GM18907 (cell line): ENCODE measurements at regions not wholly inside any gene's neighbourhood (a gene's known extent, or its start where the extent isn't known, plus 50 kb on each side); places are given as distances from the start of the nearest gene placed in this dataset.

ENCODE experiments used
- ATAC-seq: cut with Tn5 transposase; IDR thresholded peaks from one replicate; pipeline ENCODE4 v1.9.1; 2021; ENCODE audit warnings: mild to moderate bottlenecking, moderate library complexity; ENCODE audit not compliant: unreplicated experiment

- no peak for ATAC-seq
These were observed 118.1 kb downstream of the ZNF621 start for GRCh38 chr3:40642812-40643211.

- ATAC-seq = no peak
These were observed 121.1 kb downstream of the ZNF621 start for GRCh38 chr3:40645883-40646282.

- no peak for ATAC-seq
These were observed 124.6 kb downstream of the ZNF621 start for GRCh38 chr3:40649346-40649745.

- no peak for ATAC-seq
These were observed 127.3 kb downstream of the ZNF621 start for GRCh38 chr3:40652072-40652471.

GRCh38 chr3:40653001-40653400 is 128.2 kb downstream of the ZNF621 start:
- no peak for ATAC-seq

- ATAC-seq = no peak
These were observed 129.1 kb downstream of the ZNF621 start for GRCh38 chr3:40653878-40654277.

- no peak for ATAC-seq
These were observed 130.8 kb downstream of the ZNF621 start for GRCh38 chr3:40655551-40655950.

GRCh38 chr3:40657623-40658022 is 132.9 kb downstream of the ZNF621 start:
- no peak for ATAC-seq

GRCh38 chr3:40658305-40658704 is 133.5 kb downstream of the ZNF621 start:
- no peak for ATAC-seq

- no peak for ATAC-seq
These were observed 135.8 kb downstream of the ZNF621 start for GRCh38 chr3:40660554-40660953.

- no peak for ATAC-seq
These were observed 136.5 kb downstream of the ZNF621 start for GRCh38 chr3:40661284-40661683.

- no peak for ATAC-seq
These were observed 138.5 kb downstream of the ZNF621 start for GRCh38 chr3:40663280-40663679.

GRCh38 chr3:40669176-40669575 is 144.4 kb downstream of the ZNF621 start:
- no peak for ATAC-seq

GRCh38 chr3:40672861-40673260 is 148.1 kb downstream of the ZNF621 start:
- no peak for ATAC-seq

GRCh38 chr3:40677321-40677720 is 152.6 kb downstream of the ZNF621 start:
- ATAC-seq = no peak

GRCh38 chr3:40677749-40678148 is 153.0 kb downstream of the ZNF621 start:
- no peak for ATAC-seq

GRCh38 chr3:40679290-40679689 is 154.5 kb downstream of the ZNF621 start:
- ATAC-seq = no peak

GRCh38 chr3:40680685-40681657 is 156.2 kb downstream of the ZNF621 start:
- no peak for ATAC-seq

- ATAC-seq = no peak
These were observed 156.9 kb downstream of the ZNF621 start for GRCh38 chr3:40681658-40682055.

- no peak for ATAC-seq
These were observed 165.1 kb downstream of the ZNF621 start for GRCh38 chr3:40689837-40690236.

- ATAC-seq = no peak
These were observed 166.1 kb downstream of the ZNF621 start for GRCh38 chr3:40690749-40691451.

- no peak for ATAC-seq
These were observed 166.7 kb downstream of the ZNF621 start for GRCh38 chr3:40691452-40691861.
